GM23338 (cell line): ENCODE measurements at regions not wholly inside any gene's neighbourhood (a gene's known extent, or its start where the extent isn't known, plus 50 kb on each side); places are given as distances from the start of the nearest gene placed in this dataset.

ENCODE experiments used
- ATAC-seq: fragments of 200-7000 bp; cut with Tn5 transposase; 3 replicates; pipeline ENCODE4 v1.9.1; 2020
- DNase-seq: peaks from one replicate; pipeline ENCODE4 v3.0.0-alpha.2; 2015; ENCODE audit warnings: low spot score
- H2AFZ ChIP-seq: fragments of 200-600 bp; sonication (generic); 2 replicates; pipeline ENCODE4 v1.8.0; 2016; ENCODE audit warnings: antibody characterized with exemption, mild to moderate bottlenecking, moderate library complexity
- H3F3A ChIP-seq: fragments of 200-600 bp; sonication (generic); replicated peaks from 2 replicates; pipeline ENCODE4 v1.8.0; 2017; ENCODE audit warnings: antibody characterized with exemption, mixed run types, low read depth
- H3K27ac ChIP-seq: fragments of 200-600 bp; sonication (generic); 2 replicates; pipeline ENCODE4 v1.6.1; 2016; ENCODE audit warnings: low read depth
- H3K27me3 ChIP-seq: fragments of 200-600 bp; sonication (generic); 2 replicates; pipeline ENCODE4 v1.8.0; 2016; ENCODE audit warnings: mild to moderate bottlenecking, mixed run types, moderate library complexity; ENCODE audit not compliant: insufficient read depth
- H3K36me3 ChIP-seq: fragments of 200-600 bp; sonication (generic); 2 replicates; pipeline ENCODE4 v1.8.0; 2016; ENCODE audit warnings: mild to moderate bottlenecking; ENCODE audit not compliant: insufficient read depth
- H3K4me1 ChIP-seq: fragments of 200-600 bp; sonication (generic); 2 replicates; pipeline ENCODE4 v1.8.0; 2016; ENCODE audit warnings: mild to moderate bottlenecking, moderate library complexity; ENCODE audit not compliant: insufficient read depth
- H3K4me2 ChIP-seq: fragments of 200-600 bp; sonication (generic); 2 replicates; pipeline ENCODE4 v1.7.1; 2017; ENCODE audit warnings: mixed run types
- H3K4me3 ChIP-seq: fragments of 200-600 bp; sonication (generic); 2 replicates; pipeline ENCODE4 v1.6.1; 2016; ENCODE audit warnings: mixed run types
- H3K79me2 ChIP-seq: fragments of 200-600 bp; sonication (generic); replicated peaks from 2 replicates; pipeline ENCODE4 v1.8.0; 2017; ENCODE audit warnings: mild to moderate bottlenecking; ENCODE audit not compliant: insufficient read depth
- H3K9me2 ChIP-seq: fragments of 200-600 bp; sonication (generic); 2 replicates; pipeline ENCODE4 v1.8.0; 2017; ENCODE audit not compliant: insufficient read depth
- H4K20me1 ChIP-seq: fragments of 200-600 bp; sonication (generic); replicated peaks from 2 replicates; pipeline ENCODE4 v1.8.0; 2017; ENCODE audit warnings: mild to moderate bottlenecking; ENCODE audit not compliant: insufficient read depth
- H3K27ac Mint-ChIP-seq: 2 replicates; pipeline ENCODE4 v1.8.0; 2020; ENCODE audit warnings: inconsistent platforms, mild to moderate bottlenecking, moderate library complexity, mixed read lengths
- H3K27me3 Mint-ChIP-seq: 3 replicates; pipeline ENCODE4 v1.8.0; 2022; ENCODE audit warnings: low read depth, mild to moderate bottlenecking, moderate library complexity, mixed read lengths, inconsistent platforms; ENCODE audit not compliant: insufficient read depth, poor library complexity
- H3K36me3 Mint-ChIP-seq: 3 replicates; pipeline ENCODE4 v1.8.0; 2021; ENCODE audit warnings: low read depth, mild to moderate bottlenecking, inconsistent platforms, moderate library complexity, mixed read lengths
- H3K4me1 Mint-ChIP-seq: 3 replicates; pipeline ENCODE4 v1.8.0; 2020; ENCODE audit warnings: mild to moderate bottlenecking, inconsistent platforms, mixed read lengths
- H3K4me3 Mint-ChIP-seq: 3 replicates; pipeline ENCODE4 v1.8.0; 2021; ENCODE audit warnings: moderate library complexity, mild to moderate bottlenecking, inconsistent platforms, mixed read lengths
- H3K9me3 Mint-ChIP-seq: 3 replicates; pipeline ENCODE4 v1.8.0; 2020; ENCODE audit warnings: moderate library complexity, mild to moderate bottlenecking, inconsistent platforms, mixed read lengths
- CREB1 ChIP-seq: fragments of 250-450 bp; sonication (Bioruptor Pico); IDR thresholded peaks from 2 replicates; pipeline ENCODE4 v1.5.0; 2020; ENCODE audit warnings: low read depth, mild to moderate bottlenecking, moderate library complexity
- POLR2AphosphoS5 ChIP-seq: IDR thresholded peaks from 2 replicates; pipeline ENCODE4 v1.6.1; 2016; ENCODE audit warnings: antibody characterized with exemption, low read depth
- STAT1 ChIP-seq: IDR thresholded peaks from one replicate; pipeline ENCODE4 v1.6.1; 2016; ENCODE audit warnings: antibody characterized with exemption; ENCODE audit not compliant: unreplicated experiment
- ZNF114 ChIP-seq: fragments of 250-450 bp; sonication (Bioruptor Pico); IDR thresholded peaks from 2 replicates; pipeline ENCODE4 v1.5.0; 2020; ENCODE audit warnings: mild to moderate bottlenecking, moderate library complexity
- ZNF331 ChIP-seq: fragments of 250-450 bp; sonication (Bioruptor Pico); IDR thresholded peaks from 2 replicates; pipeline ENCODE4 v1.5.0; 2020; ENCODE audit warnings: low read depth, mild to moderate bottlenecking, moderate library complexity
- TF ChIP-seq, protein P1 (sequence below): fragments of 250-450 bp; sonication (Bioruptor Pico); IDR thresholded peaks from 2 replicates; pipeline ENCODE4 v1.5.0; 2020; ENCODE audit warnings: mild to moderate bottlenecking, moderate library complexity
- TF ChIP-seq, protein P2 (sequence below): IDR thresholded peaks from one replicate; pipeline ENCODE4 v1.6.1; 2018; ENCODE audit warnings: antibody characterized with exemption; ENCODE audit not compliant: unreplicated experiment

DNA sequence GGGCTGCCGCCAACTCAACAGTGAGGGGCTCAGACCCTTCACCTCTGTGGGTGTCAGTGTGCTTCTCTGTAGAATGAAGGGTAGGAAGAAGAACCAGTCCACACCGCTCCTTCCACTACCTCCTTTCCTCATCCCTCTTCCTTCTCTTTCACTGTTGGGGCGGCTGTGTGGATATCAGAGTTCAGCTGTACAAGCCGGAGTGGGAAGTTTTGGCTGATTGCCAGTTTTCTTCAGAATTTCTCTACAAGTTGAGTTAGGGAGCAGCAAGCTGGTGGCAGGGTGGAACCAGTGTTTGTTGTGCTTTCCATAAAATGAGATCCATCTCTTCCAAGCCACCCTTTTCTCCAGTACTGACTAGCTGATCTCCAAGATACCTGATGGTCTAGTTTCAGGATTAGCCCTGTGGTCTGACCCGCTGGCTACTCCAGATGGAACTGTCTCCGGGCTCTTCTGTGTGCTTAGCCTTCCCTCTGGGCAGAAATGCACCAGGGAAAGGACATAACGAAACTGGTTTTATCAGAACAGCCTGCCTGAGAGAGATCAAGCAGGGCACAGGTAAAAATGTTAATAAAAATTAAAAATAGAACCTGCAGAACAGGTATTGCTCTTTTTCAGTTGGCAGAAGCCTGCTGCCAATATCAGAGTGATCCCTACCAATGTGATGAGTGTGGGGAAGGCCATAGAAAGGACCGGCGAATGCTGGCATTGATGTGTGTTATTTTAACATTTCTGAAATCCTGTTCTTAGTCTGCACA, 169.9 kb upstream of the TSC22D2 start (continued):
- TF ChIP-seq, protein P1, sequence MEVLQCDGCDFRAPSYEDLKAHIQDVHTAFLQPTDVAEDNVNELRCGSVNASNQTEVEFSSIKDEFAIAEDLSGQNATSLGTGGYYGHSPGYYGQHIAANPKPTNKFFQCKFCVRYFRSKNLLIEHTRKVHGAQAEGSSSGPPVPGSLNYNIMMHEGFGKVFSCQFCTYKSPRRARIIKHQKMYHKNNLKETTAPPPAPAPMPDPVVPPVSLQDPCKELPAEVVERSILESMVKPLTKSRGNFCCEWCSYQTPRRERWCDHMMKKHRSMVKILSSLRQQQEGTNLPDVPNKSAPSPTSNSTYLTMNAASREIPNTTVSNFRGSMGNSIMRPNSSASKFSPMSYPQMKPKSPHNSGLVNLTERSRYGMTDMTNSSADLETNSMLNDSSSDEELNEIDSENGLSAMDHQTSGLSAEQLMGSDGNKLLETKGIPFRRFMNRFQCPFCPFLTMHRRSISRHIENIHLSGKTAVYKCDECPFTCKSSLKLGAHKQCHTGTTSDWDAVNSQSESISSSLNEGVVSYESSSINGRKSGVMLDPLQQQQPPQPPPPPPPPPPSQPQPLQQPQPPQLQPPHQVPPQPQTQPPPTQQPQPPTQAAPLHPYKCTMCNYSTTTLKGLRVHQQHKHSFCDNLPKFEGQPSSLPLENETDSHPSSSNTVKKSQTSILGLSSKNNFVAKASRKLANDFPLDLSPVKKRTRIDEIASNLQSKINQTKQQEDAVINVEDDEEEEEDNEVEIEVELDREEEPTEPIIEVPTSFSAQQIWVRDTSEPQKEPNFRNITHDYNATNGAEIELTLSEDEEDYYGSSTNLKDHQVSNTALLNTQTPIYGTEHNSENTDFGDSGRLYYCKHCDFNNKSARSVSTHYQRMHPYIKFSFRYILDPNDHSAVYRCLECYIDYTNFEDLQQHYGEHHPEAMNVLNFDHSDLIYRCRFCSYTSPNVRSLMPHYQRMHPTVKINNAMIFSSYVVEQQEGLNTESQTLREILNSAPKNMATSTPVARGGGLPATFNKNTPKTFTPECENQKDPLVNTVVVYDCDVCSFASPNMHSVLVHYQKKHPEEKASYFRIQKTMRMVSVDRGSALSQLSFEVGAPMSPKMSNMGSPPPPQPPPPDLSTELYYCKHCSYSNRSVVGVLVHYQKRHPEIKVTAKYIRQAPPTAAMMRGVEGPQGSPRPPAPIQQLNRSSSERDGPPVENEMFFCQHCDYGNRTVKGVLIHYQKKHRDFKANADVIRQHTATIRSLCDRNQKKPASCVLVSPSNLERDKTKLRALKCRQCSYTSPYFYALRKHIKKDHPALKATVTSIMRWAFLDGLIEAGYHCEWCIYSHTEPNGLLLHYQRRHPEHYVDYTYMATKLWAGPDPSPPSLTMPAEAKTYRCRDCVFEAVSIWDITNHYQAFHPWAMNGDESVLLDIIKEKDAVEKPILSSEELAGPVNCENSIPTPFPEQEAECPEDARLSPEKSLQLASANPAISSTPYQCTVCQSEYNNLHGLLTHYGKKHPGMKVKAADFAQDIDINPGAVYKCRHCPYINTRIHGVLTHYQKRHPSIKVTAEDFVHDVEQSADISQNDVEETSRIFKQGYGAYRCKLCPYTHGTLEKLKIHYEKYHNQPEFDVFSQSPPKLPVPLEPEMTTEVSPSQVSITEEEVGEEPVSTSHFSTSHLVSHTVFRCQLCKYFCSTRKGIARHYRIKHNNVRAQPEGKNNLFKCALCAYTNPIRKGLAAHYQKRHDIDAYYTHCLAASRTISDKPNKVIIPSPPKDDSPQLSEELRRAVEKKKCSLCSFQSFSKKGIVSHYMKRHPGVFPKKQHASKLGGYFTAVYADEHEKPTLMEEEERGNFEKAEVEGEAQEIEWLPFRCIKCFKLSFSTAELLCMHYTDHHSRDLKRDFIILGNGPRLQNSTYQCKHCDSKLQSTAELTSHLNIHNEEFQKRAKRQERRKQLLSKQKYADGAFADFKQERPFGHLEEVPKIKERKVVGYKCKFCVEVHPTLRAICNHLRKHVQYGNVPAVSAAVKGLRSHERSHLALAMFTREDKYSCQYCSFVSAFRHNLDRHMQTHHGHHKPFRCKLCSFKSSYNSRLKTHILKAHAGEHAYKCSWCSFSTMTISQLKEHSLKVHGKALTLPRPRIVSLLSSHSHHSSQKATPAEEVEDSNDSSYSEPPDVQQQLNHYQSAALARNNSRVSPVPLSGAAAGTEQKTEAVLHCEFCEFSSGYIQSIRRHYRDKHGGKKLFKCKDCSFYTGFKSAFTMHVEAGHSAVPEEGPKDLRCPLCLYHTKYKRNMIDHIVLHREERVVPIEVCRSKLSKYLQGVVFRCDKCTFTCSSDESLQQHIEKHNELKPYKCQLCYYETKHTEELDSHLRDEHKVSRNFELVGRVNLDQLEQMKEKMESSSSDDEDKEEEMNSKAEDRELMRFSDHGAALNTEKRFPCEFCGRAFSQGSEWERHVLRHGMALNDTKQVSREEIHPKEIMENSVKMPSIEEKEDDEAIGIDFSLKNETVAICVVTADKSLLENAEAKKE (CRISPR knock-in tag) = no peak
- TF ChIP-seq ZNF331 = no peak
- TF ChIP-seq, protein P2, sequence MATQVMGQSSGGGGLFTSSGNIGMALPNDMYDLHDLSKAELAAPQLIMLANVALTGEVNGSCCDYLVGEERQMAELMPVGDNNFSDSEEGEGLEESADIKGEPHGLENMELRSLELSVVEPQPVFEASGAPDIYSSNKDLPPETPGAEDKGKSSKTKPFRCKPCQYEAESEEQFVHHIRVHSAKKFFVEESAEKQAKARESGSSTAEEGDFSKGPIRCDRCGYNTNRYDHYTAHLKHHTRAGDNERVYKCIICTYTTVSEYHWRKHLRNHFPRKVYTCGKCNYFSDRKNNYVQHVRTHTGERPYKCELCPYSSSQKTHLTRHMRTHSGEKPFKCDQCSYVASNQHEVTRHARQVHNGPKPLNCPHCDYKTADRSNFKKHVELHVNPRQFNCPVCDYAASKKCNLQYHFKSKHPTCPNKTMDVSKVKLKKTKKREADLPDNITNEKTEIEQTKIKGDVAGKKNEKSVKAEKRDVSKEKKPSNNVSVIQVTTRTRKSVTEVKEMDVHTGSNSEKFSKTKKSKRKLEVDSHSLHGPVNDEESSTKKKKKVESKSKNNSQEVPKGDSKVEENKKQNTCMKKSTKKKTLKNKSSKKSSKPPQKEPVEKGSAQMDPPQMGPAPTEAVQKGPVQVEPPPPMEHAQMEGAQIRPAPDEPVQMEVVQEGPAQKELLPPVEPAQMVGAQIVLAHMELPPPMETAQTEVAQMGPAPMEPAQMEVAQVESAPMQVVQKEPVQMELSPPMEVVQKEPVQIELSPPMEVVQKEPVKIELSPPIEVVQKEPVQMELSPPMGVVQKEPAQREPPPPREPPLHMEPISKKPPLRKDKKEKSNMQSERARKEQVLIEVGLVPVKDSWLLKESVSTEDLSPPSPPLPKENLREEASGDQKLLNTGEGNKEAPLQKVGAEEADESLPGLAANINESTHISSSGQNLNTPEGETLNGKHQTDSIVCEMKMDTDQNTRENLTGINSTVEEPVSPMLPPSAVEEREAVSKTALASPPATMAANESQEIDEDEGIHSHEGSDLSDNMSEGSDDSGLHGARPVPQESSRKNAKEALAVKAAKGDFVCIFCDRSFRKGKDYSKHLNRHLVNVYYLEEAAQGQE = no peak

DNA sequence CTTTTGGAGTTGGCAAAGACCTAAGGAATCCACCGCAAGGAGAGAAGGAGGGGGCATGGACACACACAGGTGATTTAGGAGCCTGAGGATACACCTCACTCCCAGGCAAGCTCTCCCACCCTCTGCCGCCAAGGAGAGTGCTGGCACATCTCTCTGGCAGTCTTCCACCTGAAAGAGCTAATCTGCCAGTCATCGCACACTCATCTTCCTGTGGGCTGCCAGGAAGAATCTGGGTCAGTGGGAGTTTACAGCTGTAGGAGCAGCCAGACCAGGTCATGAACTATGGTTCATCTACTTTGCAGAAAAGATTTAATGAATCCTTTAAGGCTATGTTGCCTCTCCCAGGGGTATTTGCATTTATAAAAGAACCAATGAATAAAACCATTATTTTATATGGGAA, 170.6 kb upstream of the TSC22D2 start:
- Histone ChIP-seq H3K27ac (no peak overlapping the region), H2AFZ (no peak overlapping the region), H3K4me2 (no peak overlapping the region), H3K4me3 (no peak overlapping the region), H3K4me1 (peaks cover 9% of the 10 kb centered on the region), H3F3A (no peaks in the 10 kb centered on the region), H3K36me3 (no peaks in the 10 kb centered on the region), H3K79me2 (no peaks in the 10 kb centered on the region), H3K27me3 (no peaks in the 10 kb centered on the region), H4K20me1 (no peaks in the 10 kb centered on the region), H3K9me2 (no peaks in the 10 kb centered on the region)
- no peak for DNase-seq
- Mint-ChIP-seq H3K27me3 (peaks cover 1% of the 10 kb centered on the region), H3K9me3 (no peaks in the 10 kb centered on the region), H3K4me1 (peaks cover 25% of the 10 kb centered on the region), H3K36me3 (no peaks in the 10 kb centered on the region), H3K4me3 (no peak overlapping the region), H3K27ac (no peak overlapping the region)
- no peak for ATAC-seq
- no peak for TF ChIP-seq CREB1
- no peak for TF ChIP-seq ZNF114 (CRISPR knock-in tag)
- TF ChIP-seq STAT1 = no peak
- TF ChIP-seq POLR2AphosphoS5 = no peak
